Renal cortex interstitium (tissue), 11 donors: ENCODE measurements at regions not wholly inside any gene's neighbourhood (a gene's known extent, or its start where the extent isn't known, plus 50 kb on each side); places are given as distances from the start of the nearest gene placed in this dataset.

Experiments
- DNase-seq, 11 donors: peaks; one replicate each; pipeline ENCODE4 v3.0.0-alpha.2; 2013; ENCODE audit warnings: low read depth in 9 of 11, low spot score in 4 of 11; ENCODE audit errors: extremely low read depth in 1 of 11

DNA sequence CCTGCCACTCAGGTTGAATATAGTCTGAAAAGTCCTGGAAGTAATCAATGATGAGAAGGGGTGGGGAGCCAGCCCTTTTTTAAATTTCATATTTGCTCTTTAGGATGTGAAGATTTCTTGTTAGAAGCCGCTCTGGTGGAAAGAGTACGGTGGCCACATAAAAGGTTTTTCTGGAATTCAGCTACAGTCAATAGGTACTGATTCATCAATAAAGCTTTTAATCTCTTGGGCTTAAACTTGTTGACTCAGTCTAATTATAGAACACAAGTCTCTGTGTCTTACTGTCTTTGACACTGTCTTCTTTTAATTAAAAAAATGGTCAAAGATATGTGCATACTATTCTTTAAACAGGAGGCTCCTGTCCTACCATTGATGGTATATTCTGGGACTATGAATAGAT, 99.9 kb upstream of the TP63 start:
- DNase-seq, result no peak

DNA sequence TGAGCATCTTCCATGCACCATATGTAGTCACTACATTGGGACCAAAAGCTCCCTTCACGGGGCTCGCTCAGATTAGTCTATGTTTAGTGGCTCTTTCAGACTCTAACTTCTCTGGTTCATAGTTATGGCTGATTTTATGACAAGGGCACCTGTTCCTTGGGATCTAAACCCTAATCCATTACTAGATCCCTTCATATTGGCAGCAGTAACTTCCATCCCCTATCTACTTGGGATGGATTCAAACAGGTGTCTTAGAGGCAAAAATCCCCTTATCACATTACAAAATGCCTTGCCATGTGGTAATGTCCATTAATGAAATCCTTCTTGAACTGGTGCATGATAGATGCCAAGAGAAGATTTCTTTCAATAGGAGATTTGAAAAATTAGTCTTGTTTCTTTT, 96.7 kb upstream of the TP63 start:
- DNase-seq, result no peak

DNA sequence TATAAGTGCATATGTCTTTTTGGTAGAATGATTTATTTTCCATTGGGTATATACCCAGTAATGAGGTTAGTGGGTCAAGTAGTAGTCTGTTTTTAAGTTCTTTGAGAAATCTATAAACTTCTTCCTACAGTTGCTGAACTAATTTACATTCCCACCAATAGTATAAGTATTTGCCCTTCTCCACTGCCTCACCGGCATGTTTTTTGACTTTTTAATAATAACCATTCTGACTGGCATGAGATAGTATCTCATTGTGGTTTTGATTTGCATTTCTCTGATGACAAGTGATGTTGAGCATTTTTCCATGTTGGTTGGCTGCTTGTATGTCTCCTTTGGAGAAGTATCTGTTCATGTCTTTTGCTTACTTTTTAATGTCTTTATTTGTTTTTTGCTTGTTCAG, 94.1 kb upstream of the TP63 start:
- no peak for DNase-seq

DNA sequence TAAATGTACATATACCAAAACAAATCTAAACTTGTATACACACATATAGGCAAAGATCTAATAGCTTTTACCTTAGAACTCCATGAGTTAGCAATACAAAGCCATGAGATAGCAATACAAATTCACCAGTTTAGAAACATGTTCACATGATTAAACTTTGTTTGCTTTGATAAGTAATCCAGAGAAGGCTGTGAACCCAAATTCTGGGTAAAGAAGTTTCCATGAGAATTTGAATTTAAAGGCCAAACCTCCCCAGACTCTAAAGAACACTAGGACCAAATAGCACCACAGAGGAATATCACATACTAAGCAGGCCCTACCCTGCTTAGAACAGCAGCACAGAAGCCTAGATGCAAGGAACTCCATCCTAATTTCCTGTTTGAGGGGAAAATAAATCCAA, 83.7 kb upstream of the TP63 start:
- no peak for DNase-seq

DNA sequence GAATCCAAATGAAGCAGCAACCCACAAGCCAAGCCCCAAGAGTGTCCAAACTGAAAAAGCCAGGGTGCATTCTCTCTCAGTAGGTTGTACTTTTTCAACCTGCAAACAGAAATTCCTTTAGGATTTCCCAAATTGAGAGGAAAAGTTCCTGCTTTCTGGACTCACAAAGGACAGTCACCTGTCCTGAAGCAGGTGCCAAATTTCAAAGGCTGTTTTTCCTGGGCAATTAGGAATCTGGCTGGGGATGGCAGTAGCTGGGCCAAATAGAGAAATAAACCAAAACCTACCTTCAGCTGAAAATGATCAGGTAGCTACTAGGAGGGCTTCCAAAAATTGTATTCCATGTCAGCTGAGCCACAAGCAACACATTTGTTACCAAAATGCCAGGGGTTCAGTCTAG, 83.1 kb upstream of the TP63 start:
- no peak for DNase-seq

DNA sequence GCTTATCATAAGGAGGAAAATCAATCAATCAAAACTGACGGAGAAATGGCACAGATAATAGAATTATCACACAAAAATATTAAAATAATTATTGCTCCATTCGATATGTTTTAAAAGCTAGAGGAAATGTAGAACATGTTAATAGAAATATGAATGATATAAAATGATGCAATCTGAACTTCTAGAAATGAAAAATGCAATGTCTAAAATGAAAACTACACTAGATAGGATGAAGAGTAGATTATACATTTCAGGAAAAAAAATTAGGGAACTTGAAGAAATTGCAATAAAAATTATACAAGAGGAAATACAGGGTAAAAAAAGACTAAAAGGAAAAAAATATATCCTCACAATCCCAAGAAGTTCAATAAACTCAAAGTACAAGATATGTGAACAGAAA, 80.2 kb upstream of the TP63 start:
- no peak for DNase-seq

DNA sequence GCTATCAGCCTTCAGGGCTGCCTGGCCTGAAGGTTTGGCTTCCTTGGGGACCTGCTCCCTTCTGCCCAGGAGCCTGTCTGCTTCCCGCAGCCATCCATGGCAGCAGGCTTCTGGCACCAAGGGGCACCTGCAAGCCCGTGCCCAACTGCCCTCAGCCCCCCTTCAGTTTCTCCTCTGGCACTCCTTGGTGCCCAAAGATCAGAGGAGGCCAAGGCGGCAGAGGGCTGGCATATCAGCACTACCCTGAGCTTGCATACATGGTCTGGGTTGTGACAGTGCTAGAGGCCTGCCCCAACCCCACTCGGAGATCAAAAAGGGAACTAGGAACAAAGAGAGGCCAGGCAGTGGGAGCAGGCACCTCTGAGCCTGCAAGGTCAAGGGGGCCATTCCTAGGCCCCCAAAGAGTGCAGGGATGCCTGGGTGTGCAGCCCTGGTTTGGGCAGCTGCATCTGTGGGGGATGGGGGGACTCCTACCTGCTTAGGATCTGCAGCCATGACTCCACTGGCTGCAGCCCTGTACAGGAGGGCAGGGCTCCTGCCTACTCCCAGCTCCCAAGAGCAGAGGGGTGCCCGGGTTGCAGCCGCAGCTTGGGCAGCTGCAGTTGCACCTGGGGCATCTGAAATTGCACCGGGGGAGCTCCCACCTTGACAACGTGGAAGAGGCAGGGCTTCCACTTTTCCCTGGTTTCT, 76.2 kb upstream of the TP63 start:
- no peak for DNase-seq

DNA sequence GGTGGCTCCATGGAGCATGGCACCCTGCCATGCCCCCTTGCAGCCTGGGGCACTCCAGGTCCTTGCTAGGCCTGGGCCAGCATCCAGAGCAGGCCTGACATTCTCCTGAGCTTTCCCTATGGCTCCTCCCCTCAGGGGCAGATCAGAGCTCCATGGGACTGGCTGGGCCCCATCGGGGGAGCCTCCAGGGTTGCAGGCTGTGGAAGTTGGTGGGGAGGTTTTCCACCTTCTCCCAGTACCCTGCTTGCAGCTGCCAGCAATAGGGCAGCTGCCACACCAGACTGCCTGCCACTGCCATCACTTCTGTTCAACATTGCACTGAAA, 75.7 kb upstream of the TP63 start:
- no peak for DNase-seq

DNA sequence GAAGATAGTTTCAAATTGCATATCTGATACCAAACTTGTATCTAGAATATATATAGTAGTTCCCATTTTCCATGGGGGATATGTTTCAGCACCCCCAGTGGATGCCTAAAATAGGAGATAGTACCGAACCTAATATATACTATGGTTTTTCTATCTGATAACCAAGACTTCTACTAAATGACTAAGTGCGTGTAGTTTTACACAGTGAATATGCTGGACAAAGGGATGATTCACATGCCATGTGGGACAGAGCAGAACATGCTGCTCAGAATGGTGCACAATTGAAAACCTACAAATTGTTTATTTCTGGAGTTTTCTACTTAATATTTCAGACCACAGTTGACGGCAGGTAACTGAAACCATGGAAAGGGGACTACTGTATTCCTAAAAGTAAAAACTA, 73.4 kb upstream of the TP63 start:
- no peak for DNase-seq

DNA sequence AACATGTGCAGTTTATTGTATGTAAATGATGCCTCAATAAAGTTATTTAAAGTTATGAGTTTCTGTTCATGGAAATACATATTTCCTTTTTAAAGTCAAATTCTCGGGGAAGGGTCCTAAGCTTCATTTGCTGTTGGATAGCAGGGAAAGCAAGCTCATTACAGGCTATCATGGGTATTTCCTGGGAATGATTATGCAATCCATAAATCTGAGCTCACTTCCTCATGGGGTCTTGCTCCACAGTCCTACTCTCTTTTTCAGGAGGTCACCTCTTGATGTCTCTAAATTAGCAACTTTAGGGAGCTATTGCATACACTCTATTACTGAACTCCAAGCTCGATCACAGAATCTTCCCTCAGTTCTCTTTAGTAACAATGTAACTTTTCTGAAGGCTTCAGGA, 69.9 kb upstream of the TP63 start:
- DNase-seq, result no peak

DNA sequence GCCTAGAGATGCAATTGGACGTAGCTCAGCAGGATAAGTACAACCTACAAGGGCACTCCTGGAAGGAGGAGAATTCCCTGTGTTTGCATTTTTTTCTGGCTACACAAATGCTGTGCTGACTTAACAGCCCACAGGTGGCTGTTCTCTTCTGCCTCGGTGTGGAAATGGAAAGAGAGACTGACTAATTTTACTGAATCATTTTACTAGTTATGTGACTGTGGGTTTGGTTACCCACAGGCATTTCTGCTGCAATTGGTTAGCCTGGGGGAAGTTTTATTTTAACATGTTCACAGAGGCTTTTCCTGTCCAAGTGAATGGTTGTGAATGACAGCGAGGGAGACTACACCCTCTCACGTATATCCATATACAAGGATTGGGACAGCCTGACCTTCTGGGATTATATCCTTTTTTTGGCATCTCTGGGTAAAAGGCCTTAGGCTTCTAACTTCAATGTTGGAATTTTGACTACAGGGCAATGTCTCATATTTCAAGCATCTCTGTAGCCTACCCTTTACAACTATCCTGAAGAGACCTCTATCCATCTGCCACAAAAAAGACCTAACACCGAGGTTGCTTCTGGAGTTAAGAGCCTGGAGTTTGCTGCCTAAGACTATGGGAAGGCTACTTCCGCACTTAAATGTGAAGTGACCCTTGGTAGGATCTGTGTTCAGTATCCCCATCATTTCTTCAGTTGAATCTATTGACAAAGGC, 67.2 kb upstream of the TP63 start:
- no peak for DNase-seq

DNA sequence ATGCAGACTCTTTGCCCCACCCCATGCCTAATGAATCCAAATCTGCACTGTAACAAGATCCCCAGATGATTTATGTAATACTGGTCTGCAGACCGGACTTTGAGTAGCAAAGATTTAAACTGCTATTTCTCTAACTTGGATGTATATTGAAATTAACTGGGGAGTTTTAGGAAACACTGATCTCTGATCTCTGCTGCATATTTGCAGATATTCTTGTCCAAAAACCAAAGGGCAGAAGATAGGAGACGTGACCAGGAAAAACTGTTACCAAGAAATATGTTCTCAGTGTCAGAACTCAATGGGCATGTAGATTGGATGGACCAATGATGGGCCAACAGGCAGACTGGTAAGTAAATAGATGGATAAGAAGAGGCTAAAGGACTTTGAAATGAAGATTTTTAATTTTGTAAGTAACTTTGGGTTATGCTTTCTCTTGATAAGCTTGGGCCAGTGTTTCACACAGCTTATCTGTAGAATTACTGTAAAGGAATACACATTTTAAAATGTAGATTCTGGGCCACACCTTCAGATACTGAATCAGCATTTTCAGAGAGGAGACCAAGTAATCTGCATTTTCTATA, 64.5 kb upstream of the TP63 start:
- no peak for DNase-seq

DNA sequence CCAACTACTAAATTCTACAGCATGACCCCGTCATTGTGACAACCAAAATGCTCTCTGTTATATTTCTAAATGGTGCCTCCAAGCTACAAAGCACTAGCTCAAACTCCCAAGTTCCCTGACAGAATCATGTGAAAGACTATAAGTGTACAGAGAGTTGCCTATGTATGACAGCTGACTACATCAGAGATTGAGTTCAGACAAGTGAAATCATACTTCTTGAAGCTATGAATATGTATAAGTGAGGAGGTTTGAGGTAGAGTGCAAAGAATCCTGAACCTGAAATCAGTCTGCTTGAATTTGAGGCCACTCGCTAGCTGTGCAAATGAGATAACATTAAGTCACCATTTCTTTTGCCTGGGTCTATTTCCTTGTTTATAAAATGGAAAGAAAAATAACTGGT, 63.9 kb upstream of the TP63 start:
- no peak for DNase-seq

DNA sequence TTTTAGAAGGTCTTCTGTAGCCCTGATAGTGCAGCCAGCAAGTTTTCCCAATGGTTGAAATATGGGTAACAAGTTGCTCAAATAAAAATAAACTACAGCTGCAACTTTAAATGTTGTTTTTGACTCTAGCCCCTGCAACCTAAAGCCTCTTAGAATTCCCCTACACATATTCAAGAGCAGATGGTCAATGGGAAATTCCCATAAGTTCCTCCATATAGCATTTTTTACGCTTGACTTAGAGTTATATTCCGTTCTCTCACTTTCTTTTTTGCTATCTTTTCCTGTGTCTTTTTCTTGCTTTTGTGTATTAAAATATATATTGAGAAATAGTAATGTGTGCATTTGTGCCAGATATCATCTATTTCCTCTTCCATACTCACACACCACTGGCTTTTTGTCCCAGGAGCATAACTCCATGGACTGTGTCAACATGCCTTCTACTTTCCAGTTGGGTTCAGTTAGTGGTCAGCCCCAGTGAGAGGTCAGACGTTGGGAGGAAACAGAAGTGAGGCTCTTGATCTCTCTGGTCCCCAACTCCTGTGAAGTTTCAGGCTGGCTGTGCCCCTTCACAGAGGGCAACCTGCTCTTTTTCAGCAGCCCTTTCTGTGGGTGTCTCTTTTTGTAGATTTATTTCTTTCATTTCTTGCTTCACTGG, 63.3 kb upstream of the TP63 start:
- peak in 5 of 11 donors; percentile 1 to 23 (median 9) for DNase-seq

DNA sequence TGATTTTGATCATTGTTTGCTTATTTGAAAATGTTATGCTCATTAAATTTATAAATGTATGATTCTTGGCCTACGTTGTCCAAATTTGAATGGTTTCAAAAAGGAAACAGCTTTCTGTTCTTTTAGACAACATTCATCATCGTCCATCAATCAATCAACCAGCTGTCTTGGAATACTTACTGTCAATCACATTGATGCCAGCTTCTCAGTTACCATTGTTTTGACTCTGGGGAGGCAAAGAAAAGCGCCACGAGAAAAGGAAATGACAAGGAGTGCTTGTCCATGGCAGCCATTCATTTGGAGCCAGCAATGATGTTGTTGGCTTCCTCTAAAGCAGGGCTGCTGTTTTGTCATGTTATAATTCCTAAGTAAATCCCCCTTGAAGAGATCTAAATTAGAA, 62.2 kb upstream of the TP63 start:
- no peak for DNase-seq

DNA sequence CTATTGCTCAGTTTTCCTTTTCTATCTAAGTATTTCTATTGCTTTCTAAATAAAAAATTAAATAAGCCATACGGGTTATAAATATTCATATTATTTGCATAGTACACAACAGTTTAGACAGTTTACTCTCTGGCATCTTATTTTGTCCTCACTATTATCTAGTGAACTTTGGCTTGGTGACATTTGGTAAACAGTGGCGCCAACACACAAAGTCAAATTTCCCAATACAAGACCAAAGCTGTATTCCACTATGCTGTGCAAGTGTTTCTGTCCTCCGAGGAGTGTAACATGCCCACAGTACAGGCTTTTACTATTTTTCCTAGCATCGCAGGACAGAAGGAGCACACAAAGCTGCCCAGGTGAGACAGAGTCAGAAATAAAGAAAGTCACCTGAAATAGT, 61.7 kb upstream of the TP63 start:
- no peak for DNase-seq

DNA sequence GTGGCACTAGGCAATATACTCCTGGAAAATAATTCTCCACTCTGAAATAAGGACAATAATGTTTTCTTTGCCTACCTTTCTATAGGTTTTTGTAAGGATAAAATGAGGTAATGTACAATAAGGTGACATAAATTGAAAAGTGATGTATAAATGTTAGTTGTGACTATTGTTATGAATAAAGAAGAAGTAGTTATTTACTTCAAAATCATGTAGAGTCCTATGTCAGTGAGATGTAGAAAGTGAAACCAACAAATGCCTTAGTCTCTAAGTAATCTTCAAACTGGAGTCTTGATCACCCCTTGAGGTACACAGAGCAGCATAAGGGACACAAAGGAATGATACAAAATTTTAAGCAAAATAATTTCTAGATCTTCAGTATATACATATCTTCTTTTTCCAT, 60.3 kb upstream of the TP63 start:
- DNase-seq, result no peak

DNA sequence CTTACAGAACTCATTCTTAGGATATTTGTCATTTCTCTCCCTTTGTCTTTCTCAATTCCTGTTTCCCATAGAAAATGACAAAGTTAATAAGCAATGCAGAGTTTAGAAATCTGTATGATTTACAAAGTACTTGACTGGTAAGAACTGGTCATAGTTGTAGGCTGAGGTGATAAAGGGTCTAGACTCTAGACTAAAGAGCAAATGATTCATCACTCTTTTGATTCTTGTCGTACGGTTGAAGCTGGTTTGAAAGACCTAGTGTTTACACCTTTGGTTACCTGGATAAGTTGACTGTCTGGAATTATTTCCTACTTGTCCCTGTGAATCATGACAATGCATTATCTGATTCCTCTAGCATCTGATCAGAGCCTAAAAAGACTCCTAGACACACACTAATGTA, 58.9 kb upstream of the TP63 start:
- DNase-seq, result no peak

DNA sequence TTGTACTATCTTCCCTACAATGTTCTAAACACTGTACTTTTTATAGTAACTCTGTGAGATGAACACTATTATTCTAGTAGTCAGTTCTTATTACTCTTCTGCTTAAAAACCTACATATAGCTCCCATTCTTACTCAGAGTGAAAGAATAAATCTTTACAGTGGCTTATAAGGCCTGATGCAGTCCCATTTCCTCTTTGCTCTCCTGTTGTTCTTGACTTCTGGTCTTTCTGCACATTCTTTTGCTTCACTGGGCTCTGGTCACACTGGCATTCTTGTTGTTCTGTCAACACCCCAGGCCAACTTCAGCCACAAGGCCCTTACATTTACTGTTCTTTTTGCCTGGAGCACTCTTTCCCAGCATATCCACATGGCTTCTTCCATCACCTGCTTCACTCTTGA, 58.2 kb upstream of the TP63 start:
- no peak for DNase-seq

DNA sequence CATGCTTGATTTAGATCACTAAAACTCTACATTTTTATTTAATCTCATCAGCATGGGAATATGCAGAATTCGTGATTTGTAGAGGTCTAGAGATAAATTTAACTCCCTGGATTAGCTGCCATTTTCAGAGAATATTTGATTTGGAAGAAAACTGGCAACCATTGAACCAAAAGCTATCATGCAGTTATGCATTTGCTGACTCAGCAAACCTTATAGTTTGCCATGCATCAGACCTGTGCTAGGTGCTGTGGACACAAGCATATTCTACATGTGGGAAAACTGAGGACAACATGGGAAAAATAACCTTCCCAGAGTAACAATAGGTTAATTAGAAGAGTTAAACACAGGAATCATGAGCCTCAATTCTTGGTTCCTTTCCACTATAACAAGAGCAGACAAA, 54.7 kb upstream of the TP63 start:
- no peak for DNase-seq
